Sigmoid colon (tissue), 6 donors: ENCODE measurements at regions not wholly inside any gene's neighbourhood (a gene's known extent, or its start where the extent isn't known, plus 50 kb on each side); places are given as distances from the start of the nearest gene placed in this dataset.

Experiments used
- DNase-seq: peaks from one replicate; pipeline ENCODE4 v3.0.0-alpha.2; 2019
- H3K27ac ChIP-seq, 4 donors: fragments of 200-600 bp; sonication (generic); one replicate each; pipeline ENCODE4 v1.5.1; 2016 to 2019; ENCODE audit warnings: mild to moderate bottlenecking in 1 of 4
- H3K27me3 ChIP-seq, 3 donors: fragments of 200-600 bp; sonication (generic); one replicate each; pipeline ENCODE4 v1.5.1; 2019; ENCODE audit warnings: mild to moderate bottlenecking in 1 of 3
- H3K36me3 ChIP-seq, 4 donors: fragments of 200-600 bp; sonication (generic); one replicate each; pipeline ENCODE4 v1.5.1; 2016 to 2019
- H3K4me1 ChIP-seq, 4 donors: fragments of 200-600 bp; sonication (generic); one replicate each; pipeline ENCODE4 v1.5.1; 2017 to 2019
- H3K4me3 ChIP-seq, 4 donors: fragments of 200-600 bp; sonication (generic); one replicate each; pipeline ENCODE4 v1.5.1; 2017 to 2019; ENCODE audit warnings: mild to moderate bottlenecking in 2 of 4, moderate library complexity in 1 of 4
- H3K9me3 ChIP-seq, 4 donors: fragments of 200-600 bp in 3 of 4; sonication (generic) in 3 of 4; one replicate each; pipeline versions ENCODE4 v1.5.1 to v1.6.1; 2013 to 2019
- CTCF ChIP-seq, 4 experiments: fragments of 450-650 bp in 3 of 4; fragments of 200-600 bp in 1 of 4; IDR thresholded peaks; one replicate each; pipeline ENCODE4 v1.5.1; 2016 to 2019; ENCODE audit warnings: antibody characterized with exemption in 4 of 4, mild to moderate bottlenecking in 3 of 4, moderate library complexity in 2 of 4
- EP300 ChIP-seq, 4 donors: sonication (generic); formaldehyde crosslinking; IDR thresholded peaks; one replicate each; pipeline ENCODE4 v1.6.1; 2017; ENCODE audit warnings: antibody characterized with exemption in 4 of 4
- POLR2A ChIP-seq, 2 donors: fragments of 450-650 bp; IDR thresholded peaks; one replicate each; pipeline ENCODE4 v1.6.1; 2016; ENCODE audit warnings: antibody characterized with exemption in 2 of 2, mild to moderate bottlenecking in 2 of 2, moderate library complexity in 2 of 2
- POLR2AphosphoS5 ChIP-seq, 4 donors: sonication (generic); formaldehyde crosslinking; IDR thresholded peaks; one replicate each; pipeline ENCODE4 v1.6.1; 2017; ENCODE audit warnings: antibody characterized with exemption in 4 of 4
- WGBS, 2 donors: extraction: QIAGEN DNeasy Blood & Tissue Kit; methylation state at CpG; one replicate each; pipeline ENCODE4 v1.1.7; 2013; 5-methylcytosine and 5-hydroxymethylcytosine counted together
- intact Hi-C: fragments of 100-400 bp; cut with DNase I; formaldehyde crosslinking; loops from one replicate; pipeline ENCODE4 v1.15.1; 2023
- donor health status: healthy with polysubstance abuse.
- donor health status: healthy.

- WGBS, 2 donors: 82 to 87% methylated on average over 2 of the region's 2 CpGs
- TF ChIP-seq CTCF (IDR thresholded peaks at IDR 0.05) (no peak), POLR2AphosphoS5 (IDR thresholded peaks at IDR 0.05) (no peak), EP300 (IDR thresholded peaks at IDR 0.05) (no peak), POLR2A (IDR thresholded peaks at IDR 0.05) (no peak)
- no peaks in the 10 kb centered on the region for H3K27me3 ChIP-seq
- peaks cover 0 to 7% (median 3%) of the 10 kb centered on the region in 4 donors for H3K4me1 ChIP-seq
- intact Hi-C loops: no loop called here
- no peak for DNase-seq
- no peak overlapping the region for H3K27ac ChIP-seq
- H3K9me3 ChIP-seq: no peaks in the 10 kb centered on the region
- H3K4me3 ChIP-seq: no peak overlapping the region
- H3K36me3 ChIP-seq: no peaks in the 10 kb centered on the region
Measured at GRCh38 chr9:115367780-115368525, 250.0 kb upstream of the TNC start.

- 67 to 78% methylated on average over 5 of the region's 5 CpGs for WGBS, 2 donors
- H3K27me3 ChIP-seq: no peaks in the 10 kb centered on the region
- peaks cover 0 to 7% (median 3%) of the 10 kb centered on the region in 4 donors for H3K4me1 ChIP-seq
- H3K9me3 ChIP-seq: no peaks in the 10 kb centered on the region
- intact Hi-C loops: no loop called here
- TF ChIP-seq CTCF (IDR thresholded peaks at IDR 0.05) (no peak), EP300 (IDR thresholded peaks at IDR 0.05) (no peak), POLR2A (IDR thresholded peaks at IDR 0.05) (no peak), POLR2AphosphoS5 (IDR thresholded peaks at IDR 0.05) (no peak)
- no peaks in the 10 kb centered on the region for H3K36me3 ChIP-seq
- H3K27ac ChIP-seq: no peak overlapping the region
- DNase-seq: no peak
- no peak overlapping the region for H3K4me3 ChIP-seq
Measured at GRCh38 chr9:115369322-115369957, 251.5 kb upstream of the TNC start.

- Histone ChIP-seq H3K9me3 (no peaks in the 10 kb centered on the region), H3K27me3 (no peaks in the 10 kb centered on the region), H3K27ac (no peak overlapping the region), H3K36me3 (no peaks in the 10 kb centered on the region), H3K4me3 (no peak overlapping the region), H3K4me1 (peaks cover 0 to 7% (median 3%) of the 10 kb centered on the region in 4 donors)
- intact Hi-C loops: no loop called here
- no peak for TF ChIP-seq CTCF (IDR thresholded peaks at IDR 0.05)
- peak in 1 of 4 donors; percentile 20 for TF ChIP-seq POLR2AphosphoS5 (IDR thresholded peaks at IDR 0.05)
- no peak for DNase-seq
- WGBS, 2 donors: 78 to 80% methylated on average over 6 of the region's 6 CpGs
Measured at GRCh38 chr9:115373000-115373709, 255.2 kb upstream of the TNC start.

- TF ChIP-seq CTCF (IDR thresholded peaks at IDR 0.05) (no peak), POLR2A (IDR thresholded peaks at IDR 0.05) (no peak), EP300 (IDR thresholded peaks at IDR 0.05) (no peak), POLR2AphosphoS5 (IDR thresholded peaks at IDR 0.05) (no peak)
Measured at GRCh38 chr9:115373710-115374045, 255.7 kb upstream of the TNC start.

More at GRCh38 chr9:115373710-115374045, 255.7 kb upstream of the TNC start:
- Histone ChIP-seq H3K9me3 (no peaks in the 10 kb centered on the region), H3K27ac (no peak overlapping the region), H3K36me3 (no peaks in the 10 kb centered on the region), H3K4me1 (peaks cover 0 to 7% (median 3%) of the 10 kb centered on the region in 4 donors), H3K27me3 (no peaks in the 10 kb centered on the region), H3K4me3 (no peak overlapping the region)
- DNase-seq: no peak
- intact Hi-C loops: no loop called here
